Hepatic stellate cell (primary cell): ENCODE measurements at regions not wholly inside any gene's neighbourhood (a gene's known extent, or its start where the extent isn't known, plus 50 kb on each side); places are given as distances from the start of the nearest gene placed in this dataset.

Experiments
- DNase-seq: peaks from one replicate; pipeline ENCODE4 v3.0.0; 2011; ENCODE audit warnings: low spot score

- no peak for DNase-seq
These were observed 665.4 kb upstream of the HS6ST1 start for GRCh38 chr2:128984081-128984480.

- no peak for DNase-seq
These were observed 666.2 kb upstream of the HS6ST1 start for GRCh38 chr2:128984855-128985254.

DNA sequence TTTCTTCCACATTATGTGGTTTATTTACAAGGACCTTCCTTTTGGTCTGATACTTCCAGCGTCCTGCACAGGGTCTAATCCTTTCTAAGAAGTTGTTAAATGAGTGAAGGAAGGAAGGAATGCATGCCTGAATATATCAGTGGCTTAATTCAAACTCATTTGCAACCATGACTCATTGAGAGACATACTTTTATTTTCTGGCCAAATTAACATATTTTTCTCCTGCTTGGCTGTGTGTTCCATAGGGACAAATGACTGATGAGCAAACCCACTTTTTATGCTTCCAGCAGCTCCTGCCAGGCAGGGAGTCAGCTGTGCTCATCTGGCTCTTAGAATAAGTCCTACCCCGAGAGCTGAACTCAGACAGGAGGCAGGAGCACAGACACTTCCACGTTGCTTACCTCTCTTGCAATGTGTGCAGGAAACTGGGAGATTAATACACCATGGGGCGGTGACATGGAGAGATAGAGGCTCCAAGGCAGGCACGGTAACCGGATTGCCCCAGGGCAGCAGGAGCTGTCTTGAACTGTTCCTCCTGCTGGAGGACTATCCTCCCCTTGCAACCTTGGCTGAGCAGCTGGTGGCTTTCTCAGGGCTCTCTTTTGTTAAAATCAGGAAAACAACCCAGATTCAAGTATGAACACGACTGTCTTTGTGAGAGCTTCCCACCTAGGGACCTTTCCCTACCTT lies 667.5 kb upstream of the HS6ST1 start:
- DNase-seq: no peak

GRCh38 chr2:128986867-128987268 lies 668.2 kb upstream of the HS6ST1 start:
- no peak for DNase-seq

GRCh38 chr2:128988326-128988725 lies 669.7 kb upstream of the HS6ST1 start:
- no peak for DNase-seq

DNA sequence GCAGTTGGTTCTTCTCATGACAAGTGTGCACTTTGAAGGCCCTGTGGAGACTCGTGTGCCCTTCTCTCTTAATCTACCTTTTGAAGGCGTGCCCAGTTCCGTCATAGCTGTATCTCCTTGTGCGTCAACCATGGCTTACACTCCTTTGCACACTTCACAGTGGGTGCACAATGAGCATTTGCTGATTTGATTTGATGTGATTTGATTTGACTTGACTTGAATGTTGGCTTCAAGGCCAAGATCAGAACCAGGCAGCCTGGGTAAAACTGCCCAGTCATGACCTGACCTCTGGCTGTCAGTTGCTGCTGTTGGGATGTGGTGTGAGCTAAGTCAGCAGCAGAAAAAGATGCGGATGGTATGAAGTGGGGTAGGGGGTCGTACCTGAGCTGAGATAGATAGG lies 670.3 kb upstream of the HS6ST1 start:
- no peak for DNase-seq

- DNase-seq: no peak
These were observed 676.4 kb upstream of the HS6ST1 start for GRCh38 chr2:128995086-128995485.

- DNase-seq: no peak
These were observed 677.4 kb upstream of the HS6ST1 start for GRCh38 chr2:128996078-128996477.

DNA sequence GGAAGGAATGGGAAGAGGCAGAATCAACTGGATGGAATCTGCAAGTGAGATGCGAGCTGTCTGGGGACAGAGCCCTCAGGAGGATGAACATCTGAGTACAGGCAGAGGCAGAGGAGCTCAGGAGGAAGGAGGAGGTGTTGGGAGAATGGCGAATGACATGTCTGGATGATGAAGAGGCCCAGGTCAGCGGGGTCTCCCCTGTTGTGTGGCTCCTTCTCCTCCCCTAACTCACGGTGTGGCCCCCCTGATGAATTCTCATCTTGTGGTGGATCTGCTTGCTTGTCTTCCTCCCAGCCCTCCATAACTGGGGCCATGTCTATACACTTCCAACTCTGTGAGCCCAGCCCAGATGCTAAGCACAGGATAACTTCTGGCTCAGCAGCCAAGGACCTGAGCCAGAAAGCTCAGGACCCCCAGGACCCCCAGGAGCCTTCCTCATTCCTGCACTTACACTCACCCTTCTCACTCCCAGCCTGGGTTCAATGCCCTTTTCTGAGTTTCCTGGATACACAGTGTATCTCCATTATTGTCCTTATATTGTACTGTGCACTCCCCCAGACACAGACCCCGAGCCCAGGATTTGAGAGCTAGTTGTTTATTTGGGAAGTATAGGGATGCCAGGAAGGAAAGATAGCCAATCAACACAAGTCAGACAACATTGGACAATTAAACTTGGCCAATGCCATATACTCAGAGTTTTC lies 678.6 kb upstream of the HS6ST1 start:
- no peak for DNase-seq

GRCh38 chr2:129001926-129002325 lies 683.3 kb upstream of the HS6ST1 start:
- no peak for DNase-seq

- DNase-seq: no peak
These were observed 684.1 kb upstream of the HS6ST1 start for GRCh38 chr2:129002751-129003150.

DNA sequence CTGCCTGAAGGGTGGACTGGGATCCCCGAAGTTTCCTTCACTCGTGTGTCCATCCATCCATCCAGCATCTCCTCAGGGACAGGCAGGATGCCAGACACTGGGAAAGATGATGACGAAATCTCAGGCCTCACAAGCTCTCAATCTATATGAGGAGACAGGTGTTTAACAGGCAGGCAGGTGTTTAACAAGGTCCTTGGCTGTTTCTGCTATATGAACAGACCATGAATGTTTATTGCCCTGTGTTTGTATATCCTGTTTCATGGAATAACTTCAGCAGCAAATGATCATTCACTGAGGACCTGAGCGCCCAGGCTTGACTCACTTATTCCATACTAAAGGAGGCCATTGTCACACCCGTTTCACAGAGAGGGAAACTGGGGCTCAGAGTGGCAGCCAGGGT lies 685.8 kb upstream of the HS6ST1 start:
- no peak for DNase-seq

- no peak for DNase-seq
These were observed 686.3 kb upstream of the HS6ST1 start for GRCh38 chr2:129004940-129005490.

- no peak for DNase-seq
These were observed 687.6 kb upstream of the HS6ST1 start for GRCh38 chr2:129006135-129006886.

GRCh38 chr2:129006901-129007300 lies 688.2 kb upstream of the HS6ST1 start:
- no peak for DNase-seq

- DNase-seq: no peak
These were observed 689.6 kb upstream of the HS6ST1 start for GRCh38 chr2:129008055-129008880.

GRCh38 chr2:129008881-129009554 lies 690.4 kb upstream of the HS6ST1 start:
- DNase-seq: no peak

- DNase-seq: no peak
These were observed 691.0 kb upstream of the HS6ST1 start for GRCh38 chr2:129009555-129010146.

- DNase-seq: no peak
These were observed 691.6 kb upstream of the HS6ST1 start for GRCh38 chr2:129010262-129010661.

DNA sequence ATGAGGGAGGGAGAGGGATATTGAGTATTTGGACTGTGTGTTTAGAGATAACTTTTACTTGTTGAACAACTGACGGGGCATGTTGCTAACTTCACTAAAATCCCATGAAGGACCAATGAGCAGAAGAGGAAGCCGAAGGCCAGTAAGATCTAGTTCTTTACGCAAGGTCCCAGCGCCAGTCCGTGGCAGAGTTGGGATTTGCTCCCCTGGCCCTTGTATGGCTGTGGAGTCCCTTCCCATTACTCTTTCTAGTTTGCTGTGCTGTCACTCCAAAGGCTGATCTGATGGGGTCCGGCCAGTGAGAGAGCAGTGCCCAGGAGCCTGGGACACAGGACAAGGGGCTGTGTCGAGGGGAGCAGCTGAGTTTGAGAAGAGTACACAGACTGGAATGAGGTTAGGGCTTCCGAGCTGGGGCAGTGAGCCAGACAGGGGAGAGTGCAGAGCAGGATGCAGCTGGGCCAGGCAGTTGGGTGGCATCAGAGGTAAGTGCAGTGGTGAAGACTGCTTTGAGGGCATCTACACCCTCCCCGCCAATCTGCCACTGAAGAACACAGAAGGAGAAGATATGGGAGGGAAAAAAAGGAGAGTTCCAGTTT lies 692.9 kb upstream of the HS6ST1 start:
- DNase-seq: no peak

- DNase-seq: no peak
These were observed 695.8 kb upstream of the HS6ST1 start for GRCh38 chr2:129014432-129014831.
